Left lobe of liver (tissue), 2 donors: ENCODE measurements at regions not wholly inside any gene's neighbourhood (a gene's known extent, or its start where the extent isn't known, plus 50 kb on each side); places are given as distances from the start of the nearest gene placed in this dataset.
"Not testable (repeated sequence)": the region's sequence is repeated elsewhere in the genome, so short reads cannot be mapped to it uniquely, and the experiment has no call there.

Experiments
- ATAC-seq: fragments of 200-7000 bp; cut with Tn5 transposase; one replicate; pipeline ENCODE4 v1.9.1; 2020; ENCODE audit warnings: mild to moderate bottlenecking, moderate library complexity
- DNase-seq: peaks from one replicate; pipeline ENCODE4 v3.0.0-alpha.2; 2020; ENCODE audit warnings: low spot score
- donor health status: DM: no; HTN: no; CAD: no; lungs with moderate emphysema.
- donor health status: DM: no; HTN: yes; CAD: no.

DNA sequence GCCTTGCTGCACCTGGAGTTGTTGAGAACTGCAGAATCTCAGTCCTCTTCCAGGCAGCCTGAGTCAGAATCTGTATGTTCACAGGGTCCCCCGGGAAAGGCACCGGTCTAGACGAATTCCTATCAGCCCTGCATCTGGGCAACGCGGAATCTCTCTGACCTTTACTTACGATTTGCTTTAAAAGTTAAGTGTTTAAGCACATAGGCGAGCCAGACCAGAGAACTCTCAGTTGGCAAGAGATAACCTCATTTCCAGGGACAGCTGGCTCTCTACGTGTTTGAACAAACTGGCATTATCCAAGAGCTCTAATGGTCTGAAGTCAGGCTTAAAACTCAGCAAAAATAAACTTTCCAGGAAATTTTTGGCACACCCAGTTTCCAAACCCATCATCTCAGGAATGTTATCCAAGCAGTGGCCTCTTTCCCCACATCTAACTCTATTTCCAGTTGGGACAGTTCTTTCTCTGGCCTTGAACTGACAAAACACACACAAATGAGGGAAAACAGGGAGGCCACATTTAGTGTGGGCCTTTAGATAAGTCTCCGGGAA, 53.4 kb downstream of the HES1 start:
- DNase-seq: no peak
- peak; percentile 93 for ATAC-seq

DNA sequence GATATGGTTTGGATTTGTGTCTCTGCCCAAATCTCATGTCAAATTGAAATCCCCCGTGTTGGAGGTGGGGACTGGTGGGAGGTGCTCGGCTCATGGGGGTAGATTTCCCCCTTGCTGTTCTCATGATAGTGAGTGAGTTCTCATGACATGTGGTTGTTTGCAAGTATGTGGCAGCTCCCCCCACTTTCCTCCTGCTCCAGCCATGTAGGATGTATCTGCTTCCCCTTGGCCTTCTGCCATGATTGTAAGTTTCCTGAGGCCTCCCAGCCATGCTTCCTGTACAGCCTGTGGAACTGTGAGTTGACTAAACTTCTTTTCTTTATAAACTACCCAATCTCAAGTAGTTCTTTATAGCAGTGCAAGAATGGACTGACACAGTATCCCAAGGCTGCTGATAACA, 55.9 kb downstream of the HES1 start:
- not testable (repeated sequence) for ATAC-seq, DNase-seq

DNA sequence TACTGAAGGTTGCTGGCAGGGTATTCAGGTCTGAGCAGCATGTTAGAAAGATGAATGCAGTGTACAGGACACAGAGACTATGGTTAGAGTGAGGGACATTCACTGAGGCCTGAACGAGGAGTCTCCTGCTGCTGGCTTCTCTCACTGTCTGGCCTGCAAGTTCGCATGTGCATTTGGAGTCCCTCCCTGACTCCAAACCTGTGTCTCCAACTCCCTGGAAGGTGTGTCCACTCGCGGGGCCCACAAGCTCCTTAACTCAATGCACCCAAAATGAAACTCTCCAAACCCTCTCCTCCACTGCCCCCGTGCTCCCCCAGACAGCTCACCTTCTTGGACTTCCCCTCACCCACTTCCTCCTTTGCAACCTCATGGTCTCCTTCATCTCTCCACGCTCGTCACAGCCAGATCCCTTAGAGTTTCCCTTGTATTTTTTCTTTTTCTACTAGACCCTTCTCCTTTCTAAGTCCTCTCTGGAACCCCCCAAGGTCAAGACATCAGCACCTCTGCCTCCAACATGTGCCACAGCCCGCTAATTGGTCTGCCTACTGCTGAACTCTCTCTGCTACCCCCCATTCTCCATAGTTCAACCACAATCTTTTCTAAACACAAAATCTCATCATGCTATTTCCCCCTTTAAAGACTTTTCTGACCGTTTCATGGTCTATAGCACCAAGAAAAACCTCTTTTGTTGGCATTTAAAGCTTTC, 58.3 kb downstream of the HES1 start:
- DNase-seq (no peak), ATAC-seq (no peak)

DNA sequence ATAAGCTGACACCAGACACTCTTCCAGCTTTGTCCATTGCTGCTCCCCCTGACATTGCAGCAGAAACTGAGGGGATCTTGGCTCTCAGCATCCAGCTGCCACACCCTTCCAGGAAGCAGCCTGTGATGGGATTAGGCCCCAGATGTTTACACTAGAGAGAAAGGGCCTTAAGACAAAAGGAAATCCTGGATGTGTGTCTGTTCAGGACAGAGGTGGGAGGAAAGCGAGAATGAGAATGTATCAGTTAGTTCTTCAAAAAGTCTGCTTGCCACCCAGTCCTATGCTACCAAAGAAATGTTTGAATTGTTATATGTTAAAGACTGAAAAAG, 58.8 kb downstream of the HES1 start:
- DNase-seq: no peak
- ATAC-seq: no peak

DNA sequence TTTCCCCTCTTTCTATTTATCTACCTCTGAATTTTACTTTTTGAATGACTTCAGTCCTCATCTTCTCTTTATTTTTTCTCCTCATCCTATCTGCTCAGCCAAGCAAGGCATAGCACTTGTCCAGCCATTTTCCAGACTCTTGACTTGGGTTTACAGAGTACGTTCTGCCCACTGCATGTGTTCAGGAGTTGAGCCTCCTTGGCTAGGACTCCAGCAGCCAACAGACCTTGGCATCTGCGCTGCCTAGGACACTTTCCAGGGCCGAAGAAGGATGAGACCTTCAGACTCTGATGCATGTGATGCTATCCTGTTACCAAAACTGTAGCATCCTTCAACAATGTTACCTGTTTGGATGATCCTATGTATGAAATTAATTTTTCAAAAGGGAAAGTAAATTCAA, 59.7 kb downstream of the HES1 start:
- no peak for DNase-seq
- ATAC-seq: no peak

DNA sequence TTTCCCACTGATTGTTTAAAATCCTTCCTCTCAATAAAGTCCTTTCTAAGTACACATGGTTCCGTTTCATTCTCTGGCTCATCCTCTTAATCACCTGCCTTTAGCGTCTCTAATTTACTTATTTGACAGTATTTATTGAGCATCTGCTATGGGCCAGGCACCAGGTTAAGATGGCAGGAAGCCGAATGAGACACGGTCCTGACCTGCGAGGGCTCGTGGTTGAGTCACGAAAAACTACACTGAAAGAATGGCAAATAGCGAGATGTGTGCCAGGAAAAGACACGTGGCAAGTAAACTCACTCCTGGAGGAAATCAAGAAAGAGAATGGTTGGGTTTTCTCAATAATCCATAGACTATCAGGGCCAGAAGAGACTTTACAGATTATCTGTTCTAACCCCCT, 60.9 kb downstream of the HES1 start:
- DNase-seq (no peak), ATAC-seq (no peak)

DNA sequence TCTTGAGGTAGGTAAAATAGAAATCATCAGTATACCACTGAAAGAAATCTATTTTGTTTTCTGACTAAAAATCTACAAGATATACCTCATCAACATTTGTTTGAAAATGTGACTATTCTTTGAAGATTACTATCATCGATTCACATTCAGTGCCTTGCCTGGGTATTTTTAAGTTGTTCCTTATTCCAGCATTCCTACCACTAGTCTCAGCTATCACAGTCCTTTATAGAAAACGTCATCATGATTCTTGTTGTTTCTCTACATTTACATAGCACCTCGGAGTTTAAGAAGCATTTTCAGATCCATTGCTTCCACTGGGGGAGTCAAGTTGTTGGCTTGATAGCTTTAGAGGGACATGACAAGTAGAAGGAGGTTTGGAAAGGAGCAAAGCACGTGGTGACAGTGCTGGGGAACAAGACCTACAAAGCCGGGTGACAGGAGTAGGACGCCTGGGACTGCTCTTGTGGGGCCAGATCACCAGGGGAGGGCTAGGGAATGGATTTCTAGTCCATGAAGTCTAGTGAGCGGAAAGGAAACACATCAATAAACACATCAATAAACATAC, 61.5 kb downstream of the HES1 start:
- ATAC-seq: no peak
- DNase-seq: no peak

DNA sequence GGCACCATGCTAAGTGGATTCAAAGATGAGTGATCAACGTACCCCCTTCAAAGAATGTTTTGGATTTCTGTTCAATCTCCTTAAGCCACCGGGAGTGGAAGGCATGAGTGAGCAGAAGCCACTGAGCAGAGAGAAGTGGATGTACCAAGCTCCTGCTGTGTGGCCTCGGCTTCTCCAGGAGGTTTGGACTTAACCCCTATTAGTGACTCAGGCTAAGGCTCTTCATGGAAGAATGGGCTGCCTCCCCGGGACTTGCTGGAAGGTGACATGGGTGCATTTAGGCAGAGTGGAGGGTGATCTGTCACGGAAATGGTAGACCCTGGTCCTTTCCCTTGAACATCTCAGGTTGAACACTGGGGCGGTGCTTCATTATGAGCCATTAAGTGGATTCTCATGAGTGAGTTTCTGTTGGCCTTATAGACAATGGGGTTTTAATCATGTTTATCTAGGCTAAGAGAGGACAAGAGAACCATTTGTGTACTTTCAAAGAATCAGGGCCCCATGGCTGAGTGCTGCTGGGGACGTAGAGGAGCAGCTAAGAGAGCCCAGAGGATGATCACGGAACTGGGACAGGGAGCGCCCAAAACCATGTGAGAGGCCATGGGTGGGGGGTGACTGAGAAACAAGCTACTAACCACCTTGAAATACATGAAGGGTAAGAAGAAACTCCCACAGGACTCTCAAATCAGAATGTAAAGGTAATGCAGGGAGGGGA, 62.2 kb downstream of the HES1 start:
- DNase-seq: no peak

DNA sequence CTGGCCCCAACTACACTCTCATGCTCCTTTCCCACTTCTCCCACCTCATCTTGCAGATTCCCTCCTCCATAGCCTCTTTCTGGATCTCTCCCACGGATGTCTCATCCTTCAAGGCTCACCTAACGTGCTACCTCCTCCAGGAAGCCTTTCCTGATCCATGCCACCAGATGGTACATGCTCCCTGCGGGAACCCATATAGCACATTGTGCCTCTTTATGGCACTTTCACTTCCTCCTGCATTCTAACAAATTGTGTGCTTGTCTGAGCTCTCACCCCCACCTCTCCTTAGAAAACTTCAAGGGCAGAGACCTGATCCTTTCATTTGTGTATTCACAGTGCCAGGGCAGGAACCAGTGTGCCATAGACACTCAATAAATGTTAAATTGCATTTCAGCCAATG, 63.0 kb downstream of the HES1 start:
- no peak for ATAC-seq
- DNase-seq: no peak

More for the DNA sequence above, 62.2 kb downstream of the HES1 start:
- ATAC-seq: no peak

DNA sequence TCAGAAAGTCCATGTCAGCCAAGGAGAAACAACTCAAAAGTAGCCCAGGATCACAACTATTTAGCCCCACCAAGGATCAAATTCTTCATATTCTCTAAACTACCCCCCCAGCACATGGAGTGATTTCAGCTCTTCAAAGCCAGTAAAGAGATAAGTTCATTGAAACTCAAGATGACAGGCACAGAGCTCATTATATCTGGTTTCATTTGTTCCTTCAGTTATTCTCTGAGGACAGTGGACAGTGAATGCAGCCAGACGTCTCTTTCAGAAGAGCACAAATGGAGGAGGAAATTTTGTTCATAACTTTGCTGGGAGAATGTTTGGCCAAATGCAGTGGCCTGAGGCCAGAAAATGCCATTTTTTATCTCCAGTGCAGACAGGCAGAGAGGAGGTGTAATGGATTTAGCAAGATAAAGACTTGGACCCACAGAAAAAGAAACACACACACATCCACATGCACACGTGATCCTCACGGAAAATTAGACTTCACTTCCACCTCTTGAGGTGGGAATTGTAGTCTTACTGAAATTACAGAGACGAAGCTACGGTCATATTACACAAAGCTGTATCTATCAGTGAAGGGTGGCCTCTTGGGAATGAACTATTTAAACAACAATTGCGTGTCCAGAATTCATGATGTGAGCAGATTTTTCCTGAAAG, 64.6 kb downstream of the HES1 start:
- DNase-seq (no peak), ATAC-seq (no peak)

DNA sequence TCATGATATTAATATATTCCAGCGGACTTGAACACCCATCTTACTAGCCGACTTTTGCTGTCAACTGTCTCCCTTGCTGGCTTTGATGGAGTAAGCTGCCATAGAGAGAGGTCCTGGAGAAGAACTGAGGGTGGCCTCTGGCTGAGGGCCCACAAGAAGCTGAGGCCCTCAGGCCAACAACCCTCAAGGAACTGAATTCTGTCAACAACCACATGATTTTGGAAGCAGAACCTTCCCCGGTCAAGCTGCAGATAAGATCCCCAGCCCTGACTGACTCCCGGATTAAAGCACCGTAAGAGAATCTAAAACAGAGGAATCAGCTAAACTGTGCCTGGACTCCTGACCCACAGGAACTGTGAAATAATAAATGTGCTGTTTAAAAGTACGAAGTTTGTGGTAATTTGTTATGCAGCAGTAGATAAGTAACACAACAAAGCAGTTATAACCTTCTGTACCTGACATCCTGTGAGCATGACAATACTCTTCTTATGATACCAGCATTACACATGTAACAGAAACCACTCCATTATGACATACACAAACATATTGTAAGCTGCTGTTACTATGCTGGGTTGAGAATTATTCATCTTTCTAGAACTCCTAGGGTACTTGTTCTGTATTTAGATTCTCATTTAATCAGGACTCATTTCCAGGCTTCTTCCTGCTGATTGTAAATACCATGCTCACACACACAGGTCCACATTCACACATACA, 66.2 kb downstream of the HES1 start:
- ATAC-seq: no peak
- no peak for DNase-seq

DNA sequence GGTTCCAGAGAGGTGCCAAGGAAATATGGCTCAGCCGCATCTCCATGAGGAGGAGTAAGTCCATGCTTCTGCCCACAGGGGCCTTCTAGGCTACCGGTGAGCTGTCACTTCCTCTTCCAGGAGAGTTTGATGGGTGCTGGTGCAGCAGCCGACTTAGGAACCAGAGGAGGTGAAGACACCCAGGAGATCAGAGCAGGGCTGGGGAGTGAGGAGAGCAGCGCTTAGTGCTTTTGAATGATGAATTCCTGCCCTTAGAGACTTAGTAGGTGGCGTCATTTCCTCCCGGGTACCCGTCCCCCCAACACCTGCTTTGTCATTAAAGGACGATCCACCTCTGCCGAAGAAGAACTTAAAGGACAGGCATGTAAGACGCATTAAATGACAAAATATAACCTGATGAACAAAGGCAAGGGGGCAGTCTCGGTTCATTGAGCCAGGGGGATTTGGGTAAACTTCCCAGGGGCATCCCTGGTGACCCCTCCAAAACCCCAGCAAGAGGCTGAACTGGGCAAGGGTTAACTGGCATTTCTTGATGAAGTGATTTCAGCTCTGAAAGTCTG, 67.6 kb downstream of the HES1 start:
- DNase-seq (no peak), ATAC-seq (no peak)

DNA sequence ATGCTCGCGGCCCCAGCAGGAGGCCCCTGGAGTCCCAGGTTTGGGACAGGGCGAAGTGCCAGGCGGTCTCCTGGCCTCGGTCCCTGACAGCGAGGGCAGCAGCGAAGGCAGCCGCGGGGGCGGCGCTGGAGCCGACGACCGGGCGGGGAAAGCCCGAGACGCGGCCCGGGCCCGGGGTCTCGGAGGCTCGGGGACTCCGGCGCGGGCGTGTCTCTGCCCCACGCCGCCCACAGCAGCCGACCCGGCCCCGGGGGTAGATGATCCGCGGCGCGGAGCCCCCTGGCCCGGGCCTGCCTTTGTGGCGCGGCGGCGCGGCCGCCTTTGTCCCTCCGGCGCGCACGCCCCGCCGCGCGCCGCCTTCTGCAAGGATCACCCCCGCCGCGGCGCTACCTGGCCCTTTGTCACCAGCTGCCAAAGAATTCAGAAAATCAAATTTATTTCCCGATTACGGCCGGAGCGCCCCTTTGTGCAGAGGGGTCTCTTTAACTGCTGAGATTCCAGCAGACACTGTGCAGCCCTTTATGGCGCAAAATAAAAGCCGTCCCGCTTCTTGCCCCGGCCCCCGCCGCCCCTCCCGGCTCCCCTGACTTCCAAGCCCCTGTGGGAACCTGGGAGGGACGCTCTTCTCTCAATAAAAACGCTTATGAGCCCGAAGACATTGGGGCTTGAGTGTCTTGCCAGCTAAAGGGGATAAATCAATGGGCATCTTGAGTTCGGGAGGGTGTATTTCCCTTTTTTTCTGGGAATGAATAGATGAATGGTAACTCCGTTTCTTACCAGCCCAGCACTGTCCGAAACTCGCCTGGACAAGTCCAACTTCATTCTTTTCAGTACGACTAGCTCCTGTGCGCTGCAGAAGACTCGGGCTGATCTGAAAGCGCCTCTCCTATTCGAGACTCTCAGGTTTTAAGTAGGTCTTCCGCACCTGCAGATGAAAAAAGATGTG, 68.4 kb downstream of the HES1 start:
- DNase-seq (peak; percentile 67), ATAC-seq (peak; percentile 88)

DNA sequence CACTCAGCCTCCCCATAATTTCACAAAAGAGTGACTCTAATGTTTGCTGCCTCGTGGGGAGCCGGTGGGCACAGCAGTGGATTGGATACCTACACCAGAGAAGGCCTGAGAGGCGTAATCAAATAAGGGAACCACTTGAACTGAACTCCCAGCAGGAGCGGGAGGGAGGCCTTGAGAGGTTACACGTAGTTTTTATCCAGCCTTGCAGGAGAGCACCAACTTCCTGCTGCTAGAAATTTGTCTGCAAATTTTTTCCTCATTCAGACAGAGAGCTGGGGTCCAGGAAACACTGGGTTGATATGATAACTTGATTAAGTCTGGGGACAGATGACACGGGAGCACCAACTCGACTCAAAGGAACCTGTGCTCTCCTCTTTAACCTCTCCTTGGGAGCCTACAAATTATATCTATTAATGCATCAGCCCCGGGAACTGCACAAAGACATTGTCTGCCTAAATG, 69.8 kb downstream of the HES1 start:
- ATAC-seq: peak; percentile 22
- DNase-seq: no peak

DNA sequence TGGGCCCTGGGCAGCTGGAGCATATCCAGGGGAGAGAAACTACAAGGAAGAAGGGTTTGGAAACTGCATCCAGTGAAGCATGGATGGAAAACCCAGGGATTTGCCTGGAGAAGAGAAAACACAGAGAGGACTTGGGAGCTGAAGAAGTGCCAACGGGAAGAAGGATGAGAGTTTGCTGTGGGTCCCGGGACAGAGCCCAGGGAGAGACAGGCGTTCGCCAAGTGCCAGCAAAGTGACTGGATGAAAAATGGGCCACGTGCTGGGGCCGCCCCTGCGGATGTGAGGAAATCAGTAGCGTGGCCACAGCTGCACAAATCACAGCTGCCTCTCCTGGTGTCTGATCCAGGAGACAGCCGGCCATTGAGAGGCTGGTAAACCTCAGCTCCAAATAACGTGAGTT, 70.4 kb downstream of the HES1 start:
- ATAC-seq (peak; percentile 42), DNase-seq (no peak)

DNA sequence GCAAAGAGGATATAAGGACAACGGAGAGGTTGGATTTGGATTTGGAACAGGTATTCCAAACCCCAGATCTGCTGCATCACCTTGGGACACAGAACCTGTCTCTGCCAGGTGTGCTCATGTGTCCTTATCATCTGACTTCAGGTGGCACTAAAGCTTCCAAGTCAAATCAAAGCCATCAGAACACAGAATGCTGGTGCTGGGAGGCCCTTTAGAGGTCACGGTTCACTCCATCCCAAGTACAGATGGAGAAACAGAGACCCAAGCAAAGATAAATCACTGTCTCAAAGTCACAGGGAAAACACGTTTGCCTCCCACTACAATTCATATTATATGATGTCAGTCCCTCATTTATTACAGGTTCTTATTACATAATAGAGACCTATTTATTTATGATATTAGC, 72.8 kb downstream of the HES1 start:
- no peak for DNase-seq
- no peak for ATAC-seq

DNA sequence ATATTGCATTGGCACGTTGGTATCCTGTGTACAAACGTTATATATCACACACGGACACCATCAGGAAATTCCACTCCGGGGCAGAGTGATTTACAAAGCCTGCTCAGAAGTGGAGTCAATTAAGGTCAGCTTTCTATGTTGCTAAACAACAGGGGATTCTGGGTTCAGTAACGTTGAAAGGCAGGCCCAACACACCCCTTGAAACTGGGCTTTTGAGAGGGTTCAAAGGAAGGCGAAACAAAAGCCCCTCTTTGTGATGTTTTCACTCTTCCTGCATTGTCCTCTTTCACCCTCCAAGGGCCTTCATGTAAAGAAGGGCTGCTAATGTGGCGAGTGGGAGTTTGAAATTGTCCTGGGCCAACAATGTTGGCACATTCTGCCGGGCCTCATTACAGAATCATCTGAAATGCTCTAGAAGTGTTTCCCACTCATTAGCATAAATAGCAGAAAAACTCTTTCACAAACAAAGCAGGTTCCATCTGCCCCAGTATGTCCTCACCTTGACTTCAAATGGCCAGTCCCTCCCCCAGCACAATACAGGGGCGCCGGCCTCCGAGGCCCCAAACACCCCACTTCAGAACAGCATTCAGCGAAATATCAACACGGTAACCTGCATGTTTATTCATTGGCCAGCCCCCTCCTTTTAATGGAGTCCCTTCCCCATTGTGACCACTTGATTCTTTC, 76.4 kb downstream of the HES1 start:
- ATAC-seq: no peak
- DNase-seq: no peak

DNA sequence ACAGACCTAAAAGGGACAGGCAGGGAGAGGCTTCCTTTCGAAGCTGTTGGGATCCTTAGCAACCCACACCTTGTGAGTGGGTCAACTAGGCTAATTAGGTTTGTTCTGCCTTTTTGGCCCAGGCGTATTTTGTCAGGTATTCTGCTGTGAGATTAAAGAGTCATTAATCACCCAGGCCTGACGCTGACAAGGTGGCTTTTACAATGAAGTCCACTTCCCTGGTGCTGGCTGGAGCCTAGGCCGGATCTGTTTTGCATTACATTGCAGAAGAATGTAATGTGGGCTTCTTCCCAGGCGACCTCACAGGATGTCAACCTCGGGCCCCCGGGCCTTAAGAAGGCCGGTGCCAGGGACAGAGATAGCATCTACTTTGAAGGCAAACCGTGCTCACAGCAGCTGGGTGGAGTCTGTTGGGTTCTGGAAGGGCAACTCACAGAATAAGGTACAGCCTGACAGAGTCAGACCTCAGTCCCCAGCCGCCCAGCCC, 76.9 kb downstream of the HES1 start:
- no peak for ATAC-seq
- no peak for DNase-seq

DNA sequence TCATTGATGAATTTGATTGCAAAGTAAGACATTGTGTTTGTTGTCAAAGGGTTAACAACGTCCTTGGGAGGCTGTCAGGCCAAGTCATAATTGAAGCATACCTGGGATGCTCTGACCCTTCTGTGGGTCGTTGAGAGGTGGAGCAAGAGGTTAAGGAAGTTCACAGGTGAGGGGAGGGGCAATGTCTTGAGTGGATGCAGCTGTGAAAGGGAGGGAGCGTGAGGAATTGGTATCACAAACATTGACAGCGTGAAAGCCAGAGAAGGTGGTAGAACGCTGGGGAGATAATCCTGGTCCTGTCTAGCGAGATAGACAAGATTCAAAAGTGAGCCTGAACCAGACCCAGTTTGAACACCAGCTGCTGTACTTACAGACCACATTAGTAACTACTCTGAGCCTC, 79.4 kb downstream of the HES1 start:
- DNase-seq (no peak), ATAC-seq (no peak)
